Stimulated activated CD8-positive, alpha-beta memory T cell treated with anti-CD3 and anti-CD28 coated beads, Interleukin-12 subunit alpha, Interleukin-12 subunit beta, amount 100 ng/mL, for 4 hours (primary cell): ENCODE measurements at regions not wholly inside any gene's neighbourhood (a gene's known extent, or its start where the extent isn't known, plus 50 kb on each side); places are given as distances from the start of the nearest gene placed in this dataset.
"Not testable (repeated sequence)": the region's sequence is repeated elsewhere in the genome, so short reads cannot be mapped to it uniquely, and the experiment has no call there.

Source experiments
- DNase-seq: peaks from one replicate; pipeline ENCODE4 v3.0.0-alpha.2; 2020; ENCODE audit warnings: low read depth

DNA sequence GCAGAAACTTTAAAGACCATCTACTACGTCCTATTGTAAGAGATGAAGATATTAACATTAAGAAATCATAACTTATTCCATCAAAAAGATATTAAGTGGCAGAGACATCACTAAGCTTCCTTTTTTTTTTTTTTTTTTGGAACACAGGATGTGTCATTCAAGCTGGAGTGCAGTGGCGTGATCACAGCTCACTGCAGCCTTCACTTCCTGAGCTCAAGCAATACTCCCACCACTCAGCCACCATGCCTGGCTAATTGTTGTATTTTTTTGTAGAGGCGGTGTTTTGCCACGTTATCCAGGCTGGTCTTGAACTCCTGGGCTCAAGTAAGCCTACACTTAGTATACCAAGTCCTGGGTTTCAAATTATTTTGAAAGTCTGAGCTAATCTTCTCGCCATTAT is 169.7 kb upstream of the KCTD7 start:
- DNase-seq: not testable (repeated sequence)

DNA sequence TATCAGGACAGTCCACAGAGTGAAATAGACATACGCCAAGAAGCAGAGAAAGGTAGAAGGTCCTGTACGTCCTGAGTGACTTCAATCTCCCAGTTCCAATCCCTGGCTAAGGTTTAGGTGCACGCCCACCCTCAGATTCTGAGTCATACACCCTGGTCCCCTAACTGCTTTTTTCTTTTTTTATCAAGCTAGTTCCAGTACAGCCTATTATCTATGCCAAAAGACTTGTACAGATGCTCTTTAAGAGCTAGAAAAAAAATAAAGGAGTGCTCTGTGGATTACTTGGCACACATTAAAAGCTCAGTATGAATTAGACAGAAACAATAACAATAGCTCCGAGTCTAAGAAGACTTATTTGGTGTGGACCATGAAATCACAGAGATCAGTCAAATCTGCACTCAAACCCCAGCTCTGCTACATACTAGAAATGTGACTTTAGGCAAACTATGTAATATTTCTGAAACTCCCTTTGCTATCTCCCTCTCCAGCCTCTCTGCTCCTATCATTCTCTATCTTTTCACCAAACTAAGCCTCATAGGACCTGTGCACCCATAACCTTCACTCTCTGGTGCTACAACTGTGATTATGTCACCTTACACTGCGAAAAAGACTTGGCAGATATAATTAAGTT is 168.8 kb upstream of the KCTD7 start:
- DNase-seq: not testable (repeated sequence)

DNA sequence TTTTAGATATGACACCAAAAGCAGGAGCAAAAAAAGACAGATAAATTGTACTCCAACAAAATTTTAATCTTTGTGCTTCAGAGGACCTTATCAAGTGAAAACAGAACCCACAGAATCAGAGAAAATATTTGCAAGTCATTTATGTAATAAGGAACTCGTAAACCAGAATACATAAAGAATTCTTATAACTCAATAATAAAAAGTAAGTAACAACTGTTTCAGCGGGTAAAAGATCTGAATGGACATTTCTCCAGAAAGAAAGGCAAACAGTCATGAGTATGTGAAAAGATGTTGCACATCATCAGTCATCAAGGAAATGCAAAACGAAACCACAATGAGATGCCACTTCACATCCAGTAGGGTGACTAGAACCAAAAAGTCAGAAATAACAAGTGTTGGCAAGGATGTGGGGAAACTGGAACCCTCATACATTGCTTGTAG is 167.7 kb upstream of the KCTD7 start:
- no peak for DNase-seq

DNA sequence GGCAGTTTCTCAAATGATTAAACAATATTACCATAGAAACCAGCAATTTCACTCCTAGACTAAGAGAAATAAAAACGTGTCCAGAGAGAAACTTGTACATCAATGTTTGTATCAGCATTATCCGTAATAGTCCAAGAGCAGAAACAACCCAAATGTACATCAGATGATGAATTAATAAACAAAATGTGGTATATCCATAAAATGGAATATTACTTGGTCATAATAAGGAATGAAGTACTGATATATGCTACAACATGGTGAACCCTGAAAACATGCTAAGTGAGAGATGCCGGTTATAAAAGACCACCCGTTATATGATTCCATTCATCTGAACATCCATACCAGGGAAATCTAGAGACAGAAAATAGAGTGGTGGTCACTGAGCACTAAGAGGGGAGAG is 167.3 kb upstream of the KCTD7 start:
- not testable (repeated sequence) for DNase-seq

DNA sequence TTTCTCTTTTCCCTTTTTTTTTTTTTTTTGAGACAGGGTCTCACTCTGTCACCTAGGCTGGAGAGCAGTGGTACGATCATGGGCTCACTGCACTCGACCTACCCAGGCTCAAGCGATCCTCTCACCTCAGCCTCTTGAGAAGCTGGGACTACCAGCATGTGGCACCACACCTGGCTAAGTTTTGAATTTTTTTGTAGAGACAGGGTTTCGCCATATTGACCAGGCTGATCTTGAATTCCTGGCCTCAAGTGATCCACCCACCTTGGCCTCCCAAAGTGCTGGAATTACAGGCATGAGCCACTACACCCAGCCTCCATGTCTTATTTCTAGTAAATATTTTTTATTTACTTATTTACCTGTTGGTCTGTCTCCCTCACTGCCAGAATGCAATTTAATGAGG is 165.8 kb upstream of the KCTD7 start:
- not testable (repeated sequence) for DNase-seq

DNA sequence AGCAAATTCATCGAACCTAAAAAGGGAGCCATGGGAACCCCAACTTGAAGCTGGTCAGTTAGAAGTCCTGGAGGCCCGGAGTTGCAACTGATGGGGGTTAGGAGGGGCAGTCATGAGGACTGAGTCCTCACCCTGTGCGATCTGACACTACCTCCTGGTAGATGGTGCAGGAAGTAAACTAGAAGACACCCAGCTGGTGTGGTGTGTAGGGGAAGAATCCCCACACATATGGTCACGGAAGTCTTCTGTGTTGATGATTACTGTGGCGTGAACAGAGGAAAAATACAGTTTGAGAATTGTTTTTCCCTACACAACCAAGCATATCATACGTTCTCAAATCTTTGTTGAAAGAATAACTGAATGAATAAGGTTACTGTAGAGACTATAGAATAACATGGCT is 164.6 kb upstream of the KCTD7 start:
- no peak for DNase-seq

DNA sequence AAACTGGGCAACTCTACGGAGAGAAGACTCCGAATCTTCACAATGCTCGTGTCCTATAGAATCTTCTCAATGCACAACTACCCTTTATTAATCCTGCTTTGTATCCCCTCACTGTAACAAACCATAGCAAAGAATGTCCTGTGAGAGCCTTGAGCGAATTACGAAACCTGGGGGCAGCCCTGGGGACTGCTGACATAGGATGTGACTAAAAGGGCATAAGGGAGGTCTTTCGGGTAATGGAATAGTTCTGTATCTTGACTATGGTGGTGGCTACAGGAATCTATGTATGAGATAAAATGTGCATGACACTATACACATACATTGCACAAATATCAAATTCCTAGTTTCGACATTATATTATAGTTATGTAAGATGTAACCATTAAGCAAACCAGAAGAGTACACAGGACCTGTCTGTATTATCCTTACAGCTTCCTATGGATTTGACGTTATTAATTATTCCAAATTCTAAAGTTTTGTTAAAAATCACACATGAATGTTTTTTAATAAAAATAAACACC is 162.5 kb upstream of the KCTD7 start:
- no peak for DNase-seq

DNA sequence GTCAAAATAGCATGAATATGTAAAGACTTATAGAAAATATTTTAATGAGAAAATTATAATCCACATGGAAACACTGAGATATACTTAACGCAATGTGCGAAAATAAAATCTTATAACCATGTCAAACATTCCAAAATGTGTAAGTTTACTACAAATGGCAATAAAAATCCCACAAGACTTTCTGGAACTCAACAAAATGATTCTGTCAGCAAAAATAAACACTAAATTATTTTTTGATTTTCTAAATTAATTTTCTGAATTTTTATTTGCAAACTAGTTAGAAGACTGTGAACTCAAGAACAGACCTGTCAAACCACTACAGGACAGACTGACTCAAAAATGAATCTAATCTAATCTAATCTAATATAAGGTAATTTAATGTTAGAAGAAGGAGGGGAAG is 160.8 kb upstream of the KCTD7 start:
- DNase-seq: no peak

DNA sequence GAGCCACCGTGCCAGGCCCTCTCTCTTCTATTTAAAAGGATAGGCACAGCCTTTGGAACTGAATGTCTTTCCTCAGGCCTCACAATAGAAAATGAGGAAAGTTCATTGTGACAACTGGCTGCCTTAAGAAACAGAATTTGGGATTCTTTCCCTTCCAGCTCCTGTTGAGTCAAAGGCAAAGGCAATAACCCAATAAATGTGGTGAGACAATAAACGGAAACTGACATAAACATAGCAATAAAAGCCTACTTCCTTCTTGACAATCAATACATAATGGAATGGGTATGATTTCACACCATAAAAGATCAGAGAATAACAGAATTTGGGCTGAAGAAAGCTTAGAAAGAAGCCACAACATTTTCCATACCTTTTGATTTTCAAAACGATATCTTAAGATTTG is 155.6 kb upstream of the KCTD7 start:
- not testable (repeated sequence) for DNase-seq

DNA sequence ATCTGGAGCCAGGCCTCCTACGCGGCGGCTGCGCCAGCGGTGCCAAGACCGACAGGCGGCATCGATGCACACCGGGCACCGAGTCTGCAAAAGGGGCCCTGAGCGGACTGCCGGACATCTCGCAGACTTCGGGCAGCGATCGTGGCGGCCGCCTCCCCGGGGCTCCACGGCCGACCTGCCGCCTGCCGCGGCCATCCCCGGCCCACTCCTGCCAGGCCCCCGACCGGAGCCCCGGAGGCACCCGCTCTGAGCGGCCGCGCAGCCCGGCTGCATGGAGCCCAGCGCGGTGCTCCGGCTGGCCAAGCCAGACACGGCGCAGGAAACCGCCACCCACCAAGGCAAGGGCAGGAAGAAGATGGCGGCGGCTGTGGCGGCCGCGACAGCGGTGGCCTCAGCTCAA is 154.2 kb upstream of the KCTD7 start:
- no peak for DNase-seq

DNA sequence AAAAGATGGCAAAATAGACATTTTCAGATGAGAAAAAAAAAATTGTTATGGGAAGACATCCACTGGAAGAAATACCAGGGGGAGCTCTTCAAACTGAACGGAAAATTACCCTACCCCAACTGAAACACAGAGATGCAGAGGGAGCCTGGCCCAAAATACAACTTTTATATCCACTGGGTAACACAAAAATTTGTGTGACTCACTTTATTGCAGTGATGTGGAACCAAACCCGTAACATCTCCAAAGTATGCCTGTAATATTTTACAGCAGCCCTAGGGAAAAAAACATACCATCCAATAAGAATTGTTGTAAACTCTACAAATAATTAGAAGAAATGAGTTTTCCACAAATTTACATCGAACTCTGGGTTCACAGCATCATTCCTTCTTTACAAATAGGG is 152.6 kb upstream of the KCTD7 start:
- DNase-seq: not testable (repeated sequence)

DNA sequence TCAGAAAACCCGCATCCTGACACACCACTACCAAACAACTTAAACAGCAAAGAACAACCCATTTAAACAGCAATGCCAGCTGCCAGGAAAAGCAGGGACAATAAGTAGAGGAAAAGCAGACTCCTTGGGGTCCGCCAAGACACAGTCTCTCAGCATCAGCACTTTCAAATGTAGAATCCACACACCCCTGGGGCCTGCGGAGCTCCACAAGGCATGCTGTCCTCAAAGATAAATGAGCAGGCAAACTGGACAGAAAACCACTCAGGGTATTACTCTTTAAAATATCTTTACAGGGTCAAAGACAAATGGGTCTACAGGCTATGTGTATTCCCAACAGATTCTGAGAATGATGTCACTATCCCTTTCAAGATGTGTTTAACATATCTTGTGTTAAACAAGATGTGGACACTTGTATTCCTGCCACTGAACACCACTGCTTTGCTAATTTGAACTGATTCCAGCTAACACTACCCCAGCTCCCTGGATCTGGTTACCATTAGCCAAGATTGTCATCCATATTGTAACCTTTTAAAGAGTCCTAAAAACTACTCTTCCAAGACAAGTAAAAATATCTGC is 150.8 kb upstream of the KCTD7 start:
- DNase-seq: not testable (repeated sequence)

DNA sequence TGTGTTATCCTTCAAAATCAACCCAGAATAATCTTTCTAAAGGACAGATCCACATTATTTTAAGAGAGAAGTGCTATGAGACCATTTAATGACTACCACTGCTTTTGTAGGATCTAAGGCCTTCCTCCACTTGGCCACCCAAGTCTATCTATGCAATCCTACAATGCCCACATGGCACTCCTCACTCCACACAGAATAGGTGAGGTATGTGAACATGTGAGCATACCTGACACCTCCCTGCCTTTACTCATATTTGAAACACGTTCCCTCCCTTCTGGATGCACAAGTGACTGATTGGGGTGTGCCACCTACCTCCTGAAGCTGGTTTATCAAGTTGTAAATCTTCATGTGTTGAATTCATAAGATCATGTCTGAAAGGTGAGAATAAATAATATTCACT is 147.5 kb upstream of the KCTD7 start:
- DNase-seq: not testable (repeated sequence)

DNA sequence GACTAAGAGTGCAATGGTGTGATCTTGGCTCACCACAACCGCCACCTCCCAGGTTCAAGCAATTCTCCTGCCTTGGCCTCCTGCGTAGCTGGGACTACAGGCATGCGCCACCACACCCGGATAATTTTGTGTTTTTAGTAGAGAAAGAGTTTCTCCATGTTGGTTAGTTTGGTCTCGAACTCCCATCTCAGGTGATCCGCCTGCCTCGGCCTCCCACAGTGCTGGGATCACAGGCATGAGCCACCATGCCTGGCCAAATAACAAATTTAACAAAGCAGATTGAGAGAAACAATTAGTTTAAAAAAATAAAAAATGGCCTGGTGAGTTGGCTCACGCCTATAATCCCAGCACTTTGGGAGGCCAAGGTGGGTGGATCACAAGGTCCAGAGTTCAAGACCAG is 139.6 kb upstream of the KCTD7 start:
- not testable (repeated sequence) for DNase-seq

DNA sequence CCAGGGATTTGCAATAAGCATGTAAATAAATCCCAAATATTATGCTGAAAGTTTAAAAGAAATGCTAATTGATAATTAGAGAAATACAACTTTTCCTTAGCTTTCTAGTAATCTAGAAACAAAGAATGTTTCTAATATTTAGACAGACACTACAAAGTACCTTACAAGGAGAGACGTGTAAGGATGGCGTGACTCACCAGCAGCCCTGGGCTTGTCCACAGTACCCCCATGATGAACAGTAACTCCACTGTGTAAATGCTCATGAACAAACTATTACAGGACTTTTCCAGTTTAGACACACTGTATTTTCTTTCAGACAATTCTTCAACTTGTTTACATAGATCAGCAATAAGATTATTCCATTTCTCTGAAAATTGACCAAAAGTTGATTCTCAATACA is 138.9 kb upstream of the KCTD7 start:
- not testable (repeated sequence) for DNase-seq

DNA sequence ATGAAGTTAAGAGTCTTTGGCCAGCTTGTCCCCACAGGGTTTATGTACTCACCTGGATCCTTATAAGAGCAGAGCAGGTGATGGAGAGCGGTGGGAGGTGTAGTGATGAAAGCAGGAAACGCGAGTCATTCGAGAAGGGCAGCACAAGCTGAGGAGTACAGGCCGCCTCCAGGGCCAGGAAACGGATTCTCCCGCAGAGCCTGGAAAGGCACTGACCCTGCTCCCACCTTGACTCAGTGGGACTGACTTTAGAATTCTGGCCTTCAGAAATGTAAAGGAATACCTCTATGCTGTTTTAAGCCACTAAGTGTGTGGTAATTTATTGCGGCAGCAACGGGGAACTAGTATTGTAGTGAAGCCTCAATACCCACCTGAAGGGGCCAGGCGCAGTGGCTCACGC is 137.7 kb upstream of the KCTD7 start:
- not testable (repeated sequence) for DNase-seq

DNA sequence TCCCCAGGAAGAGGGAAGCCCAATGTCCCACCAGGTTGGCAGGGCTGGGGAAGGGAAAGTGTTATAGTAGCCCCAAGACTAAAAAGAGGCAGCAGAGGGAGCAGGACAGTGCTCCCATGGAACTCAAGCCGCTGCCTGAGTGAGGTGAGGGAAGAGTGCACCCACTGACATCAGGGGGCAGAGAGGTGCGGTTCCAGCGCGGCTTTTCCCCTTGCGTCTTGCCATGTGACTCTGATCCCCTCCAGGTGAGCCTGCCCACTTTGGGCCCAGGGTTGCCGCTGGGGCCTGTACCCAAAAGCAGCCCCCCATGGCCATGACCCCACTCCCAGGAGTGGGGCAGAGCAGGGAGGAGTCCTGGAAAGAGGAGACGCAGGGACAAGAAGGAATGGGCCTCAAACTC is 136.3 kb upstream of the KCTD7 start:
- DNase-seq: not testable (repeated sequence)

DNA sequence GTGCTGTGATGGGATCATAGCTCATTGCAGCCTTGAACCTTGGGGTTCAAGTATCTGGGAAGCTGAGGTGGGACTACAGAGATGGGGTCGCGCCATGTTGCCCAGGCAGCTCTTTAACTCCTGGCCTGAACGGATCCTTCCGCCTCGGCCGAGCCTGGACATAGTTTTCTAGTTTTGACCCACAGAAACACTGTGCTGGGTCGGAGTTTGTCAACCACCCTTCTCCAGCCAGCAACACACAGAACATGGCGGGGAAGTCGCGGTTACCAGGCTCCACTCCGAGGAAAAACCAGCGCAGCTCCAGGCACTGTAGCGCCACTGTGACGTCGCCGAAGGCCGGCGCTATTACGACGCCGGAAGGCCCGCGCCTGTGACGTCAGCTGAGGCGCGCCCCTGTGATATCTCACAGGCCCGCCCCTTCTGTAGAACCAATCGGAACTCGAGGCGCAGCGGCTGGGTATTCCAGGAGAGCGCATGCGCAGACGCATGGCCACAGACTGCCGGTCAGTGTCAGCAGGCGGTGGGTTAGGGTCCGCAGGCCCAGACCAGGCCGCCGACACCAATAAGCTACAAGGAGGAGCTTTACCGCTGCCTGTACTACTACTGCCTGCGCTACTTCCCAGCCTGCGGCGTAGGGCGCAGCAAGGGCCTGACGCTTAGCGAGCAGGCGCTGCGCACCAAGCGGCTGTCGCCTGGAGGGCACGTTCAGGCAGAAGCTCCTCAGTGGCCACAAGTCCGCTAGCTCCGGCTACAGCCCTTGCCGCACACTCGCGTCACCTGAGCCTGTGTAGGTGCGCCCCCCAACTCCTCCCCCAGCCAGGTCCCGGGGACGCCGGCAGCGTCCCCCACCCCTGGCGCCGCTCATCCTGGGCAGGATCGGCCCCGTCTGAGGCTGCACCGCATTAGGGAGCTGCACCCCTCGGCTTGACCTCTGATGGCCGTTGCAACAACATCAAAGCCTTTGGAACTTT is 135.2 kb upstream of the KCTD7 start:
- DNase-seq: peak; percentile 92

DNA sequence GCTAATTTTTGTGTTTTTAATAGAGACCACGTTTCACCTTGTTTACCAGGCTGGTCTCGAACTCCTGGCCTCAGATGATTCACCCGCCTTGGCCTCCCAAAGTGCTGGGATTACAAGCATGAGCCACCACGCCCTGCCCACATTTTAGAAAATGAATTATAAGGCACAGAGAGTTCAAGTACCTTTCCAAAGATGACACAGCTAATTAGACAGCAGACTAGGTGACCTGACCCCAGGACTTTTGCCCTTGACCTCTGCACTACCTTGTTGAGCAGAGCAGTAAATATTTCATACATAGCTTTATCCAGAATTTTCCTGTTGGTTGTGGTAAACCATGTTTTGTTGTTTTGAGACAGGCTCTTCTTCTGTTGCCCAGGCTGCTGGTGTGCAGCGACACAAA is 131.3 kb upstream of the KCTD7 start:
- DNase-seq: no peak

DNA sequence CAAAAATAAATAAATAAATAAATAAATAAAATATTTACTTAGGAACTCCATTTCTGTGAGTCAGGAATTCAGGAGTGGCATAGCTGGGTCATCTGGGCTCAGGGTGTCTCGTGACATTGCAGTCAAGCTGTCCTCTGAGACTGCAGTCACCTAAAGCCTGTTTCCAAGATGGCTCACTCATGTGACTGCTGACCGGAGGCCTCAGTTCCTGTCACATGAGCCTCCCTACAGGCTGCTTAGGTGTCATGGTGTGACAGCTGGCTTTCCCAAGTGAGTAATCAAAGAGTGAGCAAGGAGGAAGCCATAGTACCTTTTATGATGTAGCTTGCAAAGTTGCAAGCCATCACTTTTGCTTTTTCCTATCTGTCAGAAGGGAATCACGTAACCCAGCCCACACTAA is 128.6 kb upstream of the KCTD7 start:
- DNase-seq: no peak

DNA sequence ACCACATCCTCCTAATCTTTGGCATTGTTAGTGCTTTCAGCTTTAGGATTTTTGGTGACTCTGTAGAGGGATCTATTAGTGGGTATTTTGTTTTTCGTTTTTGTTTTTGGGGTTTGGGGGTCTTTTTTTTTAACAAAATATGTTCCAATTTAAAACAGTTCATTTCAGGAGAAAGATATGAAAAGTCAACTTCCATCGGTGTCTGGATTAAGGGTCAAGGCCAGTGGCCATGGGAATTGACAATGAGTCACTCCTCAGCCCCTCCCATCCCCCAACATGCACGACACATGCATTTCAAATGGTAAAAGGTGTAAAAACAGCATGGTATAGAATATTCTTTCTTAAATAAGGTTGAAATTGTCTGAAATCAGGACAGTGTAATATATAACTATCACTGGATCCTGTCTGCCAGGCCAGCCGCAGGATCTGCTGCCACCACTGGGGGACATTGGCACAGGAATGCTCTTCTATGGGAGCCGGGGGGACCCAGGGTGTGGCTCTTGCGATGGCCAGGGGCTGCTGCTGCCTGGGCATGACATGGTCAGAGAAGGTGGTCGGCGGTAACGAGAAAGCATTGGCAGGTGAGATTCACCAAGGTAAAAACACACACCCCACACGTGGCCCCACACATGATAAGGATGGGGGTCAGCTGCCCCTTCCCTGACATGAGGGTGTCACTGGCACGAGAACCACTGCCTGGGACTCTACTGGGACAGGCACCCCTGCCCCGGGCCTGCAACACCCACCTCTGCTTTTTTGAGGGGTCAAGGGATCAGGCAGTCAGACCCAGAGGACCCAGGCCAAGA is 126.2 kb upstream of the KCTD7 start:
- no peak for DNase-seq

DNA sequence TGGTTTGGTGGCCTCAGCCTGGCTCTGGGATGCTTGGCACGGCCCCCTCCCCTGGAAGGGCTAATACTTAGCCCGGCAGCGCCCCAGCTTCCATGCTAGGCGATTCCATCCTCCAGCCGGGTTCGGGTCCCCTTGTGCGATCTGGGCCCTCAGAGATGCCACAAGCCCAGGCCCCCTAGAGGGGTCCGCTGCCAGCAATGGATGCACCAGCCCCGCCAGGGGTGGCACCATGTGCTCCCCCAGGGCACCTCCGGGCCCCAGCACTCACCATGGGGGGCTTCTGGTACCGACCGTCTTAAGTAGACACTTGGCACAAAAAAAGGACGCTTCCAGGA is 125.7 kb upstream of the KCTD7 start:
- no peak for DNase-seq
